ENCODE measurements at regions not wholly inside any gene's neighbourhood (a gene's known extent, or its start where the extent isn't known, plus 50 kb on each side); places are given as distances from the start of the nearest gene placed in this dataset.

- no peak for TF ChIP-seq ZNF407 (CRISPR knock-in tag; IDR thresholded peaks at IDR 0.05; ENCODE audit: not compliant biosample characterization)
- no peak for TF ChIP-seq BCLAF1 (IDR thresholded peaks at IDR 0.05)
- no peak for TF ChIP-seq TBX2 (CRISPR knock-in tag; IDR thresholded peaks at IDR 0.05; ENCODE audit: borderline replicate concordance)
- no peak for TF ChIP-seq ATM (IDR thresholded peaks at IDR 0.05; ENCODE audit: borderline replicate concordance)
- TF ChIP-seq POGZ (CRISPR knock-in tag; IDR thresholded peaks at IDR 0.05) = no peak
- TF ChIP-seq TCF12 (IDR thresholded peaks at IDR 0.05) = no peak
- no peak for TF ChIP-seq TCF12 (CRISPR knock-in tag; IDR thresholded peaks at IDR 0.05)
Measured at GRCh38 chr16:73973174-73973573, 323.4 kb upstream of the PSMD7 start.

Data from HepG2 (cell line).